Stimulated activated CD4-positive, alpha-beta T cell treated with anti-CD3 and anti-CD28 coated beads, Interleukin-4, amount 100 ng/mL, for 48 hours (primary cell): ENCODE measurements at regions not wholly inside any gene's neighbourhood (a gene's known extent, or its start where the extent isn't known, plus 50 kb on each side); places are given as distances from the start of the nearest gene placed in this dataset.

Experiments
- DNase-seq, 2 donors: peaks; one replicate each; pipeline ENCODE4 v3.0.0-alpha.2; 2020; ENCODE audit warnings: low read depth in 2 of 2

- no peak for DNase-seq
Observed at GRCh38 chr2:111710085-111710484, 173.9 kb downstream of the ANAPC1 start.

GRCh38 chr2:111710613-111711012 is 173.4 kb downstream of the ANAPC1 start:
- no peak for DNase-seq

- no peak for DNase-seq
Observed at GRCh38 chr2:111711270-111711669, 172.7 kb downstream of the ANAPC1 start.

- DNase-seq = no peak
Observed at GRCh38 chr2:111712361-111712760, 171.6 kb downstream of the ANAPC1 start.

GRCh38 chr2:111712940-111713515 is 171.0 kb downstream of the ANAPC1 start:
- DNase-seq = no peak

GRCh38 chr2:111715987-111716904 is 167.7 kb downstream of the ANAPC1 start:
- DNase-seq = no peak

GRCh38 chr2:111716905-111717775 is 166.9 kb downstream of the ANAPC1 start:
- no peak for DNase-seq
